Glomerular visceral epithelial cell (primary cell): ENCODE measurements at regions not wholly inside any gene's neighbourhood (a gene's known extent, or its start where the extent isn't known, plus 50 kb on each side); places are given as distances from the start of the nearest gene placed in this dataset.
"Not testable (repeated sequence)": the region's sequence is repeated elsewhere in the genome, so short reads cannot be mapped to it uniquely, and the experiment has no call there.

Experiments used
- DNase-seq: peaks from one replicate; pipeline ENCODE4 v3.0.0-alpha.2; 2016; ENCODE audit errors: extremely low spot score

DNA sequence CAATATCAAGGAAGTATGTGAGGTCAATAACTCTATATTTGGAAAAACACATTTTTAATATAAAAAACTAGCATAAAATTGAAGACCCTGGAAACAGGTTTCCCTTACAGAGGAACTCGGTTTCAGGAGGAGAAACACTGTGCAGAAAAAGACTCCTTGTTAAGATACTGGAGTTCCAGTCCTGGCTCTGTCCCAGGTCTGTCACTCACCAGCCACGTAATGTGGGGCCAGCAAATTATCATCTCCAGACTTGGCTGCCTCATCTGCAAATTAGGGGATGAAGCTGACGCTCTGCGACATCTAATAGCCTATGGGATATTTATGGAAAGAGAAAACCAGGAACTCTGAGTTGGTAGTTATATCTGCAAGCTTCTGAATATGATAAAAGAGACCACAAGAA lies 702.7 kb downstream of the EPHA7 start:
- no peak for DNase-seq

DNA sequence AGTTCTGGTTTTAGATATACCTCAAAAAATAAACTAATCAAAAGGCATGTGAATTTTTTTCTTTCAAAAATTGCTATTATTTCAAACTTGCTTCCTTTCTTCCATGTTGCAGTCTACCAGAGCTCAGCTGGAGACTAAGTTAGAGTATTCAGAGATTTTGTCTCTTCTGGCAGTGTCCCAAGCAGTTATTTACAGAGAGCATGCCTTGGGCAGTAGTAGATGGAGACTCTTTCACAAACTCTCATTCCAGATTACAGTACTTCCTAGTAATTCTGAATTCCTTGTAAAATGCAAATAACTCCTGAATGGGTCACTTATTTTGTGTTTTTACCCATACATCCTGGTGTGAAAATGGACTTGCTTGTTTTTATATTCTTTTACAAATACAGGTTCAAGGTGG lies 703.4 kb downstream of the EPHA7 start:
- DNase-seq, result no peak

DNA sequence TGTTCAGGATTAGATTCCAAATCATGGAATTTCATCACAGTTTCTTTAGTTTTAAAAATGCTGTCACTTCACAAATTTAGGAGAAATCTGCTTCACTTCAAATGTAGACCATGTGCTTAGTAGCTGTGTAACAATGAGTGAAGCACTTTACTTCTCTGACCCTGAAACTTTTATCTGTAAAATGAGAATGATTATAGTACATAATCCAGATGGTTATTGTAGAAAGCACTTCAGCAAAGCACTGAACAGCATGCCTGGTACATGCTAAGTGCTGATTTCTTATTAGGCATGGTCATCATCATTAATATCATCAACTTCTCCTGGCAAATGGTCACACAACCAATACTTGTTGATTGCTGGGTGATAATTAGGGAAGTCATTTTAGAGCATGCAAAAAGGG lies 705.0 kb downstream of the EPHA7 start:
- no peak for DNase-seq

DNA sequence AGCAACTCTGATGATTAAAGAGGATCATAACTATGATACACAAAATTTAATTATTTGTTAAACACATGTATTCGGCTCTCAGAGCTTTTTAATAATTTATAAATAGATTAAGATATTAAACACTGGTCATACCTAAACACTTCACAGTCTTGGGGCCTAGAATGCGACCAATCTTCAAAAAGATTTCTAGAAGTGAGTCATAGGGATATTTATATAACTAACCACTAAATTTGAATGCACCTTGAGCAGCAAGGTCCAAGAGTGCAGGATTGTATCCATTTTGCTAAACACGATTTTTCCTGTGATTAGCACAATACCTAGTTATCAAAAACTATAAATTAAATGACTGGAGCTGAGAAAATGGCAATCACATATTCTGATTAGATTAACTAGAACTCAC lies 709.3 kb downstream of the EPHA7 start:
- DNase-seq, result no peak

DNA sequence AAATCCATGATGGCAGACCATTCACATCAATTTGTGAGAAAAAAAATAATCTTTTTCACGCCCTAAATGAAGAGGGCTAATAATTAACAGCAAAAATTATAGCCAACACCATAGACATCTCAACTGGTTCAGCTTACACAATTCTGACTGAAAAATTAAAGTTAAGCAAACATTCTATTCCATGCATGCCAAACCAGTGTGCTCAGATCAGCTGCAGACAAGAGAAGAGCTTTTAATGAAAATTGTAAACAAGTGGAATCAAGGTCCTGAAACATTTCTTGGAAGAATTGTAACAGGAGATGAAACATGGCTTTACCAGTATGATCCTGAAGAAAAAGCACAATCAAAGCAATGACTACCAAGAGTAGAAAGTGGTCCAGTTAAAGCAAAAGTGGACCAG lies 710.4 kb downstream of the EPHA7 start:
- DNase-seq, result no peak

DNA sequence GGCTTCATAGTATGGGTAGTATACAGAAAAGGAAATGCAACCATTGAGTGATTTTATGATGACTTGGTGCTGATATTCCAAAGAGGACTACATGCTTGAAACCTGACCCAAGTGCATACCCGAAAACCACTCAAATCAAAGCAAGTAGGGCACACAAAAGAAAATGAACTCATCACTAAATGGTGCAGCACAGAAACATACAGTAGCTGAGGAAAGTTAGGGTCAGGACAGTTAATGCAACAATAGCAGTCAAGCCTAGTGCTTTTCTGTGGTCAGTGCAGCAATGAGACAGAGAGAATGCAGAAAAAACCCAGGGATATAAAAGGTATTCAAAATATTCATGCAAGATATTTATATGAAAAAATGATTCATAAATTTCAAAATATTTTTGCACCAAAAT lies 711.1 kb downstream of the EPHA7 start:
- no peak for DNase-seq

DNA sequence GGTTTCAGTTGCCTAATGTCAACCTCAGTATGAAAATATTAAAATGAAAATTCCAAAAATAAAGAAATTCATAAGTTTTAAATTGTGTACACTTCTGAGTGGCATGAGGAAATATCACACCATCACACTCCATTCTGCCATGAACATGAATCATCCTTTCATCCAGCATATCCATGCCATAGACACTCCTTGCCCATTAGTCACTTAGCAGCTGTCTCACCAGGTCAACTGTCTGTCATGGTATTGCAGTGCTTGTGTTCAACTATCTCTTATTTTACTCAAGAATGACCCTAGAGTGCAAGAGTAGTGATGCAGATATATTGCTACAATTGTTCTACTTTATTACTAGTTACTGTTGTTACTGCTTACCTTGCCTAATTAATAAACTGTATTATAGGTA lies 712.4 kb downstream of the EPHA7 start:
- DNase-seq, result peak; percentile 42

DNA sequence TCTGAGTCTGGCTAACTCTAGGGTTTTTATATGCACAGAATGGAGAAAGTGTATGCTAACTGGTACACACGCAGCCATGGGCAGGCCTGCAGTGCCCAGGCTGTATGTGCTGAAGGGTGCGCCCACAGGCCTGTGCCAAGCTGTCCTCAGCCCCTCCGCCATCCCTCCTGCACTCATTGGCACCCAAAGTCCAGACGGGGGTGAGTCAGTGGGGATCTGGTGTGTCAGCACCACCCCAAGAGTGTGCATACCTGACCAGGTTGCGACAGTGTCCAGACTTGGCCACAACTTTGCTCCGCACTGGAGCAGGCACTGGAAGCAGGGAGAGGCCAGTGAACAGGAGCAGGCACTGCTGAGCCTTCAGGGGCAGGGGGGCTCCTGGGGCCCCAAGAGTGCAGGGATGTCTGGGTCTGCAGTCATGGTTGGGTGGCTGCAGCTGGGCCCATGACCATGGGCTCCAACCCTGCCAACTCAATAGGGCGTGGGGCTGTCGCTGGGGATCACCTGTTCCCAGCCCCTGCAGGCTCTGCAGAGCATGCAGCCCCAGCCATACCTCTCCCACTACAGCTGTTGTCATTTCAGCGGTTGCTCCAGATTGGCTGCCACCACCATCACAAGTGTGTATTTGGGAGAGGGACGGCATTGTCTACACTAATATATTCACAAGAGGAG lies 717.8 kb downstream of the EPHA7 start:
- no peak for DNase-seq

DNA sequence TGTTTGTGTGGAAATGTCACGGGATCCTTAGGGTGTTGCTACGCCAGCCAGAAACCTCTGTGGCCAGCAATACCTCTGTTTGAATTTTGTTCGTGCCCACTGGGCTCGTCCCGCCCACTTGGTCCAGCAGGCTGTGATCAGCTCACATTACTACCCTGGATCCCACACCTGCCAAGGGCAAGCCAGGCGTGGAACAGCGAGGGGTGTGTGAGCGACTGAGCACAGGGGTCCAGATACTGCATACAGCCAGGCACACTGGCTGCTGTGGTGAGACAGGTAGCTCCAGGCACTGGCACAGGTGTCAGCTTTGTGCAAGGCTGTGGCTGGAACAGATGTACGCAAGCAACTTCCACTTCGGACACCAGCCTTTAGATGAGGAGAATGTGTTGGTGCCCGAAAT lies 718.9 kb downstream of the EPHA7 start:
- DNase-seq, result no peak

DNA sequence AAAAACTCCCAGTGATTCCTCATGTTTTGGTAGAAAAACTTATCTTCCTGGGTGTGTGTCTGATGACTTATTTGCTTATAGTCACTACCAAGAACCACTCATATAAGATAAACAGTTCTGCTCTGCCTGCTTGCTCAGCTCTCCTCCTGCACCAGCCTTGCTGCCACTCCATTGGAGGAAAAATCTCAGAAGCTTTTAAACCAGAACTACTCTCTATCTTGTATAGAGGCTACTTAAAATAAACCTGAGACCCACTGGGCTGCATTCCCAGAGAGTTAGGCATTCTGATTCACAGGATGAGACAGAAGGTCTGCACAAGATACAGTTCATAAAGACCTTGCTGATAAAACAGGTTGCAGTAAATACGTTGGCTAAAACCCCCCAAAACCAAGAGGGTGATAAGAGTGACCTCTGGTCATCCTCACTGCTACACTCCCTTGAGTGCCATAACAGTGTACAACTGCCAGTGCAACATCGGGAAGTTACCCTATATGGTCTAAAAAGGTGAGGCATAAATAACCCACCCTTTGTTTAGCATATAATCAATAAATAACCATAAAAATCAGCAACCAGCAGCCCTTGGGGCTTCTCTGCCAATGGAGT lies 728.3 kb downstream of the EPHA7 start:
- DNase-seq, result no peak

DNA sequence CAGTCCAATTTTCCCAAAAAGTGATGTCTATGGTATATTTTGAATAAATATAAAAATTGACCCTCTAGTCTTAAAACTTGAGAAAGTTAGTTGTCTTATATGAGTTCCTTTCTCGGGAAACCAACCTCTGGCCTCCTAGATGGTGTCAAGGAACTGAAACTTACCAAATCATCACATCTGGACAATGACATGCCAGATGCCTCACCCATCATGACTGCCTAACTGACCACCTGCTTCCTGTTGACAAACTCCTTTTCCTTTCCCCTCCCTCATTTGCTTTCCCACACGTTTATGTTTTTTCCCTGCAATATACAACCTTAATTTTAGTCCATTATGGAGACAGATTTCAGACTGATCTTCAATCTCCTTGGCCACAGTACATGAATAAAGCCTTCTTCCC lies 731.0 kb downstream of the EPHA7 start:
- no peak for DNase-seq

DNA sequence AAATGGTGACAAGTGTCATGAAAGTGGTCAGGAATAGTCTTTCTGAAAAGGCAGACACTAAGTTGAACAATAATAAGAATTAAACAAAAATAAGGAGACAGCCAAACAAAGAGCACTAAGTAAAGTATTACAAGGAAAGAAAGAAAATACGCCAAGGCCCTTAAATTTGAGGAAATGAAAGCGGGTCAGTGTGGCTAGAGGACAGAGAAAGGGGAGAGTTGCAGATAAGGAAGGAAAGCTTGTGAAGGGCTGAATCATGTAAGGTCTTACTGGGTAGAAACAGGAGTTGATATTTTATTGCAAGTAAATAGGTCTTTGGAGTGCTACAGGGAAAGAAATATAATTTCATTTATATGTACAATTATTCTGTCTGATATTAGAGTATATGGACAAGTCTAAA lies 732.1 kb downstream of the EPHA7 start:
- no peak for DNase-seq

DNA sequence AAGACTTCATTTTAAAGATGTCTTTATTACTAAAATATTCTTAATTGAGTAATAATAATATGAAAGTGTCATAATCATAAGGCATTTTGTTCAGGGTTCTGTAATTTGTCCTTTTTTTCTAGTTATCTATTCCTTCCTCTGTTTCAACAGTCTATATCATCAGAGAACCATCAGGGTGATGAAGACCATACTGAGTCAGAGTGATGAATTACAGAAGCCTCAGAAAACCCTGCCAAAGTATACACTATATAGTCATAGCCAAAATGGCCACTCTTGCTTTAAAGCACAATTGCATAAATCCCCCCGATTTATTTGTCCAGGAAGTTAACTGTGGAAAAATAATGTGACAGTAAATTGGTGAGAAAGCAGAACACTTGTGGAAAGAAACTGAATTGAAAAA lies 735.0 kb downstream of the EPHA7 start:
- no peak for DNase-seq

DNA sequence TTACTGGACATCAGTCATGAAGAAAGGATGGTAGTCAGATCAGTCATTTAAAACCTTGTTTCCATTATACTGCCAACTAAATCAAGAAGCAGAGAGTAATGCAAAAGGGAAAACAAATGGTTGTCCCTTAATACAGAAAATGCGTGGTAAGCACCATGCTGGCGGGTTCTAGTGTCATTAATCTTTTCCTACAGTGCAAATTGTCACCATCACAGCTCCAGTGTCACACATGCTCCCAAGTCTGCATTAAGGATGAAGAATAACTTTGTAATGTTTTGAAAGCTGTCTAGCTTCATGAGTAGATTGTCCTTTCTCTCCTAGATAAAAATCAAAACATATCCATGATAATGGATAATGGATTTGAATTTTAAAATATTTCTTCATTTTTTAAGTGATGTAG lies 735.6 kb downstream of the EPHA7 start:
- no peak for DNase-seq

DNA sequence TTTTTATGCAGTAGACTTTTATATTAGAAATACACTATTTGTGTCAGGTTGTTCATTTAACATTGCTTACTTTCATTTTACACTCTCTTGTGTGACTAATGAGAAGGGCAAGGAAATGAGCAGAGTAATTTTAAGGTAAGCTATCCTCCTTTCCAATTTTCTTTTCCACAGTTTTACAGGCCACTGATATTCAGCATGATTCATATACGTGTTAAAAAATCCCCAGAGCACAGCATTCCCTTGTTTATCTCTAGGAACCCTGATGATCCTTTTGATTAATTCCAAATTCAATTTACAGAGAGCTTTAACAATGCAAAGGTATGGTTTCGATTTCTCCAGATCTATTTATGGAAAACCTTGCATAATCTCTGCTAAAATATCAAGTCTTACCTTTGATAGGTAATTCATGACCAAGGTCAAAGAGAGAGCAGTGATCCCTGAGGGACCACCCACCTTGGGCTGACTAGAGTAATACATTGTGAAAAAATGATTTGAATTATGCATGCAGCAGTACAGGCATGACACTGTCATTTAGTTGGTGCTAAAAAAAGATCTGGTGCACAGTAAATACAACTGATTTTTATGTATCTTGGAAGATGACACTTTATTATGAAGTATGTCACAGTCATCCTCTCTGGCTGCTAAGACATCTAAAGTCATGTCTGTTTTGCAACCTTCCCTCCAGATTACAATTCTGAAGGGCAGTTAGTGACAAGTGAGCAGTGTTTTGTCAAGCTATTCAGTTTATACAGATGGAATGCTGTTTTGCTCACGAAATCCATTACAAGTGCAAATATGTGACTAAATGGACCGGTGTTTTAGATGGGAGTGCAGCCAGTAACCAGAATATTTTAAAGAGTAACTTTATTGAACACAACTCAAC lies 736.6 kb downstream of the EPHA7 start:
- DNase-seq, result no peak

DNA sequence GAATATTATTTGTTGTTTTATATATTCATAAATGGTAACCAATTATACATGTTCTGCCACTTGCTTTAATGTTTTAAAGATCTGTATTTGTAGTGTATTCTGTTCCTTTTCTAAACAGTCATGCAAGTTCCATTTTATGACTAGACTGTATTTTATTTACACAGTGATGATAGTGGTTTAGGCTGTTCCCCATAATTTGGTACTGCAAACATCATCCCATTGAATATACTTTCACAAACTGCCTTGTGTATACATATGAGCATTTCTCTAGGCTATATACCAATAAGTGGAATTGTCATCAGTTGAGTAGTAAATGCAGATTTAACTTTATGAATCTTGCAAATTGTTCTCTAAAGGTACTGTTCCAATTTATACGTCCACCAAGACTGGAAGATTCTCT lies 738.0 kb downstream of the EPHA7 start:
- DNase-seq, result no peak

DNA sequence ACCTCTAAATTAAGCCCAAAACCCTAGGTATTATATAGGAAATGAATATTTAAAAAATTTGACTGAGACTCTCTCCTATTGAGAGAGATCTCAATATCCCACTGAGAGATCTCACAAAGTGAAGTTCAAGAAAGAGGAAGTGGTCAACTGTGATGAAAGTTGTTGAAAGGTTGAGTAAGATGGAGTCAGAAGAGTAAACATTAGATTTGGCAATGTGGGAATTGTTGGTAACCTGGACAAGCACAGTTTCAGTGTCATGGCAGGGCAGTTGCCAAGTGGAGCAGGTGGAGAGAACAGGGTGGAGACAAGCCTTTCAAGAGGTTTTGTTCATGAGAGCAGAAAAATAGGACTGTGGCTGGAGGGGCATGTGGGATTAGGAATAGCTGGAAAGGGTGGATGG lies 747.9 kb downstream of the EPHA7 start:
- DNase-seq, result not testable (repeated sequence)

DNA sequence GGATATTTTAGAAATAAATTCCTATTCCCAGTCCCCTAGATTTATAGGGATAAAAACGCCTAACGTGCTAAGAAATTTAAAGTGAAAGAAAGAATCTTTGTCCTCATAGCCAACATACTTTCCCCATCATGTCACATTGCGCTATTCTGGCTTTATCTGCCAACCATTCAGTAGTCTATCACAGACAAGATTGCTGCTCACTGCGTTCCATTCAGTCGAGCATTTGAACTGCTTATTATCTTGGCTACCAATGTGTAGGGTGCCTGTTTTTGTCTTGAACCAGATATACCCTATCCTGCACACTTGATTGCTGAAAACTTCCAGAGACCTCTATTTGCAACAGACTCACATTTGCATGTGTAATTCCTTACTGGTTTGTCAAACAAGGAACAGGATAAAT lies 751.5 kb downstream of the EPHA7 start:
- DNase-seq, result no peak

DNA sequence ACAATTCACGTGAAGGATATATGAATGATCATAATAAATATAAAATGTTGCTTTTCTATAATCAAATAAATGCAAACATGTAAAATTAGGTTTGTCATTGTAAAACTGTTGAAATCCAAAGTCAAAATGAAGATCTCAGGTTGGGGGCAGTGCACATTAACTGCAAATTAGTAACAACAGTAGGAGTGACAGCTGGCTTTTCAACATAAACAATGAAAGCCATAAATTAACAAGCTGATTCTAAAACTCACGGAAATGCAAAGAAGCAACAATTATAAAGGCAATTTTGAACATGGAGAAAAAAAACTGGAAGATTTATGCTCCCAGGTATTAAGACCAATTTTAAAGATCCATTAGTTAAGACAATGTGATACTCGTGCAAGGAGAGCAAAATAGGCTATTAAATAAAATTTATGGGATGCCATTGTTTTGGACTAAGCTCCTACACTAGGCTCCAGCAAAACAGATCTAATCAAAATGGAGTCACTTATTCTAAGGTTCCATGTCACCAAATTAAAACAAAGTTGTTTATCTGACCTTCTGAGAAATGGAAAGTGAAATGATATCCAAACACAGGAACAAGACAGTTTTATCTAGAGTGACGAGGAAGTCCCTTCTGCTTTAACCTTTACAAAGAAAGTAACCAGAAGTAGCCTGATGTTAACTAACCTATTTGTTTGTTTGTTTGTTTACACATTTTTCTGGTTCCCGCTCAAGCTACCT lies 770.8 kb downstream of the EPHA7 start:
- DNase-seq, result no peak

DNA sequence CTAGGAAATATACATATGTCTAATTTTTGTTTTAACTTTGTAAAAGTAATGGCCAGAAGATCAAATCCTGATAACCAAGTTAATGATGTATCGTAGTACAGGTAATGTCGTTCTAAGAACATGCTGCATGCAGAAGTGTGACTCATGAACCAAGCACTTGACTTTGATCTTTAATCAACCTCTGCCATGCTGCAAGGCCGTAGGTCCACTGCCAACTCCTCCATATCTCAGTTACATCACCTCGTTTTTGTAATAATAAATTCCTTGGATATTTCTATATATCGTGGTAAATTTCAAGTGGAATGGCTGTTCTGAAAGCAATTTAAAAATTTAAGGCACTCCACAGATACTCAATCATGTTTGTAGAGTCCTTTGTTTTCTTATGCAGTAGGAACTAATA lies 771.7 kb downstream of the EPHA7 start:
- DNase-seq, result peak; percentile 22

DNA sequence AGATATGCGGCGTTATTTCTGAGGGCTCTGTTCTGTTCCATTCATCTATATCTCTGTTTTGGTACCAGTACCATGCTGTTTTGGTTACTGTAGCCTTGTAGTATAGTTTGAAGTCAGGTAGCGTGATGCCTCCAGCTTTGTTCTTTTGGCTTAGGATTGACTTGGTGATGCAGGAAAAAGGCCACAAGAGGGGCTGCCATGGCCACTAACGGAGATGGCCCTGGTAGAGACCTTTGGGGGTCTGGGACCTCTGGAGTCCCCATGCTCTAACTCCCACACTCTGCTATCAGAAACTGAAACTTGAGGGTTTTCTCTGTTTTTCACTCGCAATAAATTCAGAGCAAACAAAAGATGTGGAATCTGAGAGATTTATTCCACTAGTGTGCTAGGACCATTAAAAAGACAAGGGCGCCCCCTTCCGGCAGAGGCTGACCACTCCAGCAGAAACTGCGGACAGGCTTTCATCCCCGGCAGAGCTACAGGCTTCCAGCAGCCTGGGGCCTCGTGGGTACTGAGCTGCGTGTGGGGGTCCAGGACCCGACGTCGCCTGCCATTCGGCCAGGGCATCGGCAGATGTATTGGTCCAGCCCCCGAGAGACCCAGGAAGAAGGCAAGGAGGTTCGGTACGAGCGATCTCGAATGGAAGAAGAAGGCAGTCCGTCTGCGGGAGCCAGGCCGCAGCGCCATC lies 775.1 kb downstream of the EPHA7 start:
- not testable (repeated sequence) for DNase-seq
